BLaER1 treated with 17β-estradiol and CSF1 and Interleukin-3, amounts not matched to agents 10 nM and 100 nM (cell line): ENCODE measurements at regions not wholly inside any gene's neighbourhood (a gene's known extent, or its start where the extent isn't known, plus 50 kb on each side); places are given as distances from the start of the nearest gene placed in this dataset.
A peak's percentile ranks its signal among the peaks of the same experiment; 100 is the strongest.

Source experiments
- H3K27ac ChIP-seq, 11 experiments: shearing (Covaris generic); formaldehyde crosslinking; 2 replicates each; pipeline ENCODE4 v1.8.1; 2022
- H3K27me3 ChIP-seq, 11 experiments: shearing (Covaris generic); formaldehyde crosslinking; 2 replicates each; pipeline ENCODE4 v1.8.1; 2022
- H3K36me3 ChIP-seq, 11 experiments: shearing (Covaris generic); formaldehyde crosslinking; 2 replicates each; pipeline ENCODE4 v1.8.1; 2022
- H3K4me1 ChIP-seq, 10 experiments: shearing (Covaris generic); formaldehyde crosslinking; 2 replicates each; pipeline ENCODE4 v1.8.1; 2022
- H3K4me2 ChIP-seq, 11 experiments: shearing (Covaris generic); formaldehyde crosslinking; 2 replicates each; pipeline ENCODE4 v1.8.1; 2022
- H3K4me3 ChIP-seq, 10 experiments: shearing (Covaris generic); formaldehyde crosslinking; 2 replicates each; pipeline ENCODE4 v1.8.1; 2022
- H3K9ac ChIP-seq, 11 experiments: shearing (Covaris generic); formaldehyde crosslinking; 2 replicates each; pipeline ENCODE4 v1.8.1; 2022
- H3K9me3 ChIP-seq, 11 experiments: shearing (Covaris generic); formaldehyde crosslinking; replicated peaks in 1 of 11; 2 replicates each; pipeline ENCODE4 v1.8.1; 2022
- H4K20me1 ChIP-seq, 11 experiments: shearing (Covaris generic); formaldehyde crosslinking; 2 replicates each; pipeline ENCODE4 v1.8.1; 2022
- Cebpa-rat ChIP-seq, 11 experiments: shearing (Covaris generic); IDR thresholded peaks; 2 replicates each; pipeline ENCODE4 v1.8.1; 2022

DNA sequence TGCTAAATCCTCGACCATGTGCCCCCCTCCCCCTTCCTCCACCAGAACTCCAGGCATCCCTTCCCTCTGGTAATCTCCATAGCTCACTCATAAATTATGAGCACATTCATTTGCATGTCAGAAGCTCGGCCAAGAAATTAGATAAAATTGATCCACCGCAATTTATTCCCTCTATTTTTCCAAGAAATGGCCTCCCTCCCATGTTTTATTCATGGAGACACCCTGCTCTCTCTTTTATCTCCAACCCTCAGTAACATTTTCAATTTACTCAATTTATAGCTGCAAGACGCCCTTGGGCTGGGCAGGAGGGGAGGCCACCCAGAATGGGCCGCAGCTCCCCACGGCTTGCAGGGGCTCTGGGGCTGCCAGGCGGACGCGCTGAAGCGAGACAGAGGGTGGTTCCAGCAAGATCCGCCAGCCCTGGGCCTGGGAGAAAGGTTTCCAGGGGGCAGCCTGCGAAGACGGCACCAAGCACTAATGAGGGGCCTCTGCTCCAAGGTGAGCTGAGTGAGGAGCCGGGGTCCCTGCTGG, 54.7 kb upstream of the ZNF423 start:
- no peak overlapping the region for H3K4me2 ChIP-seq
- no peak overlapping the region for H3K9ac ChIP-seq
- H3K36me3 ChIP-seq = no peaks in the 10 kb centered on the region
- no peak overlapping the region for H3K4me3 ChIP-seq
- TF ChIP-seq Cebpa-rat (IDR thresholded peaks at IDR 0.05) = no peak
- no peaks in the 10 kb centered on the region for H4K20me1 ChIP-seq
- H3K27ac ChIP-seq = no peak overlapping the region
- H3K27me3 ChIP-seq = no peaks in the 10 kb centered on the region
- peaks cover 0 to 19% (median 11%) of the 10 kb centered on the region in 11 experiments; a peak in 17 of 22 replicates for H3K9me3 ChIP-seq
- peaks cover 0 to 15% (median 0%) of the 10 kb centered on the region in 10 experiments; a peak in 4 of 20 replicates for H3K4me1 ChIP-seq

DNA sequence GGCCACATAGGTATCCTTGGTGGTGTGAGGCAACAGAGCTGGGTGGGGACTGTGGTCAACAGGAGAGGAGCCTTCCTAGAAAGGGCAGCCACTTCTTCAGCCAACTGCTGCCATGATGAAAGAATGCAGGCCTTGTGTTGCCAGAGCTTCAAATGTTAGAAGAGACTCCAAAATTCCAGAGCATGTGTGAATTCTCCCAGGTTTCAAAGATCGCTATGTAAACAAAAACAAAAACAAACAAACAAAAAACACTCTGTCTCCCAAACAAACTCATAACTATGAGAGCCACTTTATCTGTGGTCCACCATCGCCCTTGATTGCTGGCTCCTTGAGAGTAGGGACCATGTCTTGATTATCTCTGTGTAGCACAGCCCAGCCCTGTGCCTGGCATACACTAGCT, 55.5 kb upstream of the ZNF423 start:
- Histone ChIP-seq H3K4me3 (no peak overlapping the region), H3K27me3 (no peaks in the 10 kb centered on the region), H3K9me3 (peaks cover 0 to 19% (median 11%) of the 10 kb centered on the region in 11 experiments; a peak in 17 of 22 replicates), H3K27ac (no peak overlapping the region), H3K4me1 (peaks cover 0 to 15% (median 0%) of the 10 kb centered on the region in 10 experiments; a peak in 4 of 20 replicates), H3K9ac (no peak overlapping the region), H3K4me2 (no peak overlapping the region), H4K20me1 (no peaks in the 10 kb centered on the region), H3K36me3 (no peaks in the 10 kb centered on the region)
- no peak for TF ChIP-seq Cebpa-rat (IDR thresholded peaks at IDR 0.05)

DNA sequence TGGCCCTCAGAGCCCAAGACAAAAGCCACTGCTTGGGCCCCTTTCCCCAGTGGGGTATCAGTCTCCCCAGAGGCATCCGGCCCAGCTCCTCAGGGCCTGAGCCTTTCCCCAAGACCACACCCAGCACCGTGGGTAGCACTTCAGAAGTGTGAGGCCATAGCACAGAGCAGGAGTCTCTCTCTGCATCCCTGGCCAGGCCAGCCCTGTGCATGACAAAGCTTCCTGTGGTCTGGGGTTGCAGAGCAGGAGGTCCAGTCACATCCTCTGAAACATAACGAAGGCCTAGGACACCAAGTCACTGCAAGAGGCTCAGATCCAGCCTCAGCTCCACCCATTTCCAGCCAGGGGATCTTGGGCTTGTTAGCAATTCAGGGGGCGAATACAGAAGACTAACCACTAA, 56.8 kb upstream of the ZNF423 start:
- Histone ChIP-seq H3K4me1 (peaks cover 0 to 15% (median 0%) of the 10 kb centered on the region in 10 experiments; a peak in 4 of 20 replicates), H3K4me3 (no peak overlapping the region), H4K20me1 (no peaks in the 10 kb centered on the region), H3K36me3 (no peaks in the 10 kb centered on the region), H3K9ac (no peak overlapping the region), H3K9me3 (peaks cover 0 to 19% (median 11%) of the 10 kb centered on the region in 11 experiments; a peak in 17 of 22 replicates), H3K27ac (no peak overlapping the region), H3K4me2 (peak overlapping the region in 2 of 11 experiments; percentile 12 to 18; a peak in 2 of 22 replicates), H3K27me3 (no peaks in the 10 kb centered on the region)
- no peak for TF ChIP-seq Cebpa-rat (IDR thresholded peaks at IDR 0.05)

DNA sequence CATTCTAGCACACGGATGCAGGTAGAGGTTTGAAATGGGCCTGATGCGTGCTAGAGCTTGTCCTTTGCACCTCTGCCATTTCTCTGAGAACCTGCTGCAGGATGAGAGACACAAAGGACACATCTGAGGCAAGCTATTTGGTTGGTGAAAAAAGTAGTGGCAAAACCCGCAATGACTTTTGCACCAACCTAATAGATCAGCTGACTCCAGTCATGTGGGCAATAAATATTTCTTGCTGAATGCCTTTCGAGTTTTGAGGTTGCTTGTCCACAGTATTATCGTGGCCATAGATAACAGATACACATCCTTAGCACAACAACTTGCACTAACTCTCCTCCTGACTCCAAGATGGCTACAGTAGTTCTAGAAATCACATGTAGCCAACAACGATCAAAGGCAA, 57.8 kb upstream of the ZNF423 start:
- Histone ChIP-seq H3K9me3 (peaks cover 0 to 19% (median 11%) of the 10 kb centered on the region in 11 experiments; a peak in 17 of 22 replicates), H3K4me3 (no peak overlapping the region)

DNA sequence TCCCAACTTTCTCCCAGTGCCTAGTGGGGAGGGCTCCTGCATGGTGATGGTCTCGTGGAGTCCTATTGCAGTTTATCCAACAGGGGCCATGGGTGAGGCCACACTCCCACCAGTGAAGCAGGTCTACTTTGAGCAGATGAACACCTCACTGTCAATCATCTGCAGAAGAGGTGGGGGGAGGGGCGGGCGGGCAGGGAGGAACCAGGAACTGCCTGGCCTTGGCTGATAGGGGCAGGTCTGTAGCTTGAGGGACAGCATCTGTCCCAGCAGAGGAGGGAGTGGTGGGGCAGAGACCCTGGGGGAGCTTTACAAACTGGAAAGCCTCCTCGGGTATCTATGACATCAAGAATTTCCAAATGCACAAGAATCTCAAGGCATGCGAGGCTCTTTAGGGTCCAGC, 58.7 kb upstream of the ZNF423 start:
- Histone ChIP-seq H4K20me1 (no peaks in the 10 kb centered on the region), H3K4me3 (no peak overlapping the region), H3K27me3 (no peaks in the 10 kb centered on the region), H3K4me1 (peaks cover 0 to 15% (median 0%) of the 10 kb centered on the region in 10 experiments; a peak in 4 of 20 replicates), H3K9ac (no peak overlapping the region), H3K27ac (no peak overlapping the region), H3K9me3 (peaks cover 0 to 19% (median 11%) of the 10 kb centered on the region in 11 experiments; a peak in 17 of 22 replicates), H3K4me2 (no peak overlapping the region), H3K36me3 (no peaks in the 10 kb centered on the region)
- TF ChIP-seq Cebpa-rat (IDR thresholded peaks at IDR 0.05) = no peak

More for the DNA sequence above, 57.8 kb upstream of the ZNF423 start:
- no peaks in the 10 kb centered on the region for H3K27me3 ChIP-seq
- no peaks in the 10 kb centered on the region for H3K36me3 ChIP-seq
- H3K27ac ChIP-seq = no peak overlapping the region
- peaks cover 0 to 15% (median 0%) of the 10 kb centered on the region in 10 experiments; a peak in 4 of 20 replicates for H3K4me1 ChIP-seq
- H3K4me2 ChIP-seq = no peak overlapping the region
- no peak for TF ChIP-seq Cebpa-rat (IDR thresholded peaks at IDR 0.05)
- no peak overlapping the region for H3K9ac ChIP-seq
- H4K20me1 ChIP-seq = no peaks in the 10 kb centered on the region

DNA sequence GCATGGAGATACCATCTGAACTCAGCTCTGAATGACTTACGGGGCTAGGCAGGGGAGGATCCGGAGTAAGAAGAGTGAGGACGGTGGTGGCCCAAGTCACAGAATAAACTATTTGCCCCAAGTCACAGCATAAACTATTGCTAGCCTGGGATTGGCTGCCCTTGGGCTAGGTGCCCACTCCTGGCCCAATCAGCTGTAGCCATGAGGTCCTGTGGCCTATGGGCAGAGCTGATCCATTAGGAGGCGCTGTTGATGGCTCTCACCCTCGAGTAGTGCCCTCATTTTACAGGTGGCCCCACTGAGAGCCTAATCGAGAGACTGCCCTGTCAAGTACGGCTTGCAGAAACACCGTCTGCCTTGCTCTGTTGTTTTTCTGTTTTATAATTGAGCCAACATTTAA, 62.3 kb upstream of the ZNF423 start:
- Histone ChIP-seq H3K4me1 (peaks cover 0 to 22% (median 13%) of the 10 kb centered on the region in 10 experiments; a peak in 17 of 20 replicates), H3K27ac (no peak overlapping the region), H3K4me3 (no peak overlapping the region), H3K36me3 (no peaks in the 10 kb centered on the region), H3K9ac (no peak overlapping the region), H3K4me2 (no peak overlapping the region), H3K27me3 (no peaks in the 10 kb centered on the region), H3K9me3 (no peaks in the 10 kb centered on the region), H4K20me1 (no peaks in the 10 kb centered on the region)
- no peak for TF ChIP-seq Cebpa-rat (IDR thresholded peaks at IDR 0.05)

DNA sequence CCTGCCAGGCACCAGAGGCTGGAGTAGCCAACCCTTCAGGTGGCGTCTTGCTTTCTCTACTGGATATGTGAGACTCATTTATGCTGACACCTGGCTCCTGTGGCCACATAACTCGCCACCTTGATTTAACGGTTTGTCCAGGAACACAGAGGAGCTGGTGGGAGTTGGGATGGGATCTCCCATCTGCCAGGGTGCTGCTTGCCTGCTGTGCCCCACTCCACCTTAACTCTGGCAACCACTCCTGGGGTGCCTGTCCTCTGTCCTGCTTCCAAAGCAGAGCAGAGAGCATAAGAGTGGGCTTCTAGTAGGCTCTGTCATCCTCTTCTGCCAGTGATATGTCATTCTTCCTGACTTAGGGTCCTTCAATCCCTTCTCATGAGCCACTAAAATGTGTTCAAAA, 63.4 kb upstream of the ZNF423 start:
- Histone ChIP-seq H3K27ac (no peak overlapping the region), H3K36me3 (no peaks in the 10 kb centered on the region), H3K27me3 (no peaks in the 10 kb centered on the region), H3K9ac (no peak overlapping the region), H3K9me3 (no peaks in the 10 kb centered on the region), H3K4me3 (no peak overlapping the region), H4K20me1 (no peaks in the 10 kb centered on the region), H3K4me2 (no peak overlapping the region), H3K4me1 (peaks cover 0 to 32% (median 21%) of the 10 kb centered on the region in 10 experiments; a peak in 14 of 20 replicates)
- TF ChIP-seq Cebpa-rat (IDR thresholded peaks at IDR 0.05) = no peak

DNA sequence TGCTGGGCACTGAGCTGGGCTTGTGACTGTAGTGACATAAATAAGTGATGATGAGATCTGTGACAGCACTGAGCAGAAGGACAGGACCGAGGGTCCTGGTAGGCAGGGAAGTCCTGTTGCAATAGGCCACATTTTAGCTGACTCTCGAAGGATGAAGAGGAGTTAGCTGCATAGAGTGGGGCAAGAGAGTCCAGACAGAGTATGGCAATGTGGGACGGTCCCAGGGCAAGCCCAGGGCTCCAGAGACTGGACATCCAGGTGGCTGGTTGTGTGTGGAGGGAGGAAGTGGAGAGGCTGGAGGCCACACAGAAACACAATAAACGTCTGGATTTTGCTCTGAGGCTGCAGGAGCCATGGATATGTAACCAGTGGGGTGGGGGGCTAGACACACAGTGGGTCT, 64.5 kb upstream of the ZNF423 start:
- H3K4me2 ChIP-seq = peak overlapping the region in 2 of 11 experiments; percentile 25 to 36; a peak in 1 of 22 replicates
- no peak overlapping the region for H3K4me3 ChIP-seq
- H3K9me3 ChIP-seq = no peaks in the 10 kb centered on the region
- no peak overlapping the region for H3K27ac ChIP-seq
- H4K20me1 ChIP-seq = no peaks in the 10 kb centered on the region
- TF ChIP-seq Cebpa-rat (IDR thresholded peaks at IDR 0.05) = no peak
- no peaks in the 10 kb centered on the region for H3K36me3 ChIP-seq
- 0 out of 22 replicates have a peak overlapping the region, but pooled peaks of 1 of the 11 experiments have one; percentile 11 for H3K9ac ChIP-seq
- peaks cover 0 to 32% (median 21%) of the 10 kb centered on the region in 10 experiments; a peak in 14 of 20 replicates for H3K4me1 ChIP-seq
- H3K27me3 ChIP-seq = no peaks in the 10 kb centered on the region

DNA sequence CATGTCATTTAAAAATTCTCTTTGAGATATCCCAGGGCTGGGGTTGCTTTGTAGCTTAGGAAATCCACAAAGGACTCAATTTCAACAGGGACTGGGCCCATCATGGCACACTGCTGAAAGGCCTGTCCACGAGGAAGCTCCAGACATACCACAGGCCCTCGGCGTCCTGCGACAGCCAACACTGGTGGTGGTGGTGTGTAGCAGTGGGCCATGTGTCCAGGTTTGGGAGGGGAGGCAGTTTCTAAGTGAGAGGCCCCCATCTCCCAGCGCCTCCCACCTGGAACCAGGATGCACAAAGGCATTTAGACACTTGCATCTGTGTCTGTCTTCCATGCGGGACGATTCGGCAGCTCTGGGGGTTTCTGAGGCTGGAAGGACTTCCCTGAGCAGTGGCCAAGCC, 65.2 kb upstream of the ZNF423 start:
- H3K4me1 ChIP-seq = peaks cover 0 to 32% (median 21%) of the 10 kb centered on the region in 10 experiments; a peak in 14 of 20 replicates
- H3K4me3 ChIP-seq = no peak overlapping the region
- no peaks in the 10 kb centered on the region for H3K27me3 ChIP-seq
- no peak for TF ChIP-seq Cebpa-rat (IDR thresholded peaks at IDR 0.05)
- no peaks in the 10 kb centered on the region for H3K9me3 ChIP-seq
- H4K20me1 ChIP-seq = no peaks in the 10 kb centered on the region
- H3K9ac ChIP-seq = 0 out of 22 replicates have a peak overlapping the region, but pooled peaks of 1 of the 11 experiments have one; percentile 11
- no peaks in the 10 kb centered on the region for H3K36me3 ChIP-seq
- H3K27ac ChIP-seq = no peak overlapping the region
- peak overlapping the region in 5 of 11 experiments; percentile 9 to 36 (median 25); a peak in 5 of 22 replicates for H3K4me2 ChIP-seq
